RKO (cell line): ENCODE measurements at regions not wholly inside any gene's neighbourhood (a gene's known extent, or its start where the extent isn't known, plus 50 kb on each side); places are given as distances from the start of the nearest gene placed in this dataset.

Experiments
- DNase-seq: peaks from one replicate; pipeline ENCODE4 v3.0.0-alpha.2; 2016; ENCODE audit warnings: low spot score

GRCh38 chr2:235303499-235304291 is 190.1 kb upstream of the AGAP1 start:
- DNase-seq, result no peak

GRCh38 chr2:235305678-235306077 is 188.2 kb upstream of the AGAP1 start:
- DNase-seq, result no peak

DNA sequence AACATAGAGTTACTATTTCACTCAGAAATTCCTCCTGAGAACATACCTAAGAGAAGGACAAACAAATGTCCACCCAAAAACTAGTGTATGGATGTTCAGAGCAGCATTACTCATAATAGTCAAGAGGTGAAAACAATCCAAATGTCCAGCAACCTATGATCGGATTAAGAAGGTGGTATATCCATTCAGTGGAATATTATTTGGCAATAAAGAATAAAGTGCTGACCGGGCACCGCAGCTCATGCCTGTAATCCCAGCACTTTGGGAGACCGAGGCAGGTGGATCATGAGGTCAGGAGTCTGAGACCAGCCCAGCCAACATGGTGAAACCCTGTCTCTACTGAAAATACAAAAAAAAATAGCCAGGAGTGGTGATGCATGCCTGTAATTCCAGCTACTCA is 182.8 kb upstream of the AGAP1 start:
- DNase-seq, result no peak

DNA sequence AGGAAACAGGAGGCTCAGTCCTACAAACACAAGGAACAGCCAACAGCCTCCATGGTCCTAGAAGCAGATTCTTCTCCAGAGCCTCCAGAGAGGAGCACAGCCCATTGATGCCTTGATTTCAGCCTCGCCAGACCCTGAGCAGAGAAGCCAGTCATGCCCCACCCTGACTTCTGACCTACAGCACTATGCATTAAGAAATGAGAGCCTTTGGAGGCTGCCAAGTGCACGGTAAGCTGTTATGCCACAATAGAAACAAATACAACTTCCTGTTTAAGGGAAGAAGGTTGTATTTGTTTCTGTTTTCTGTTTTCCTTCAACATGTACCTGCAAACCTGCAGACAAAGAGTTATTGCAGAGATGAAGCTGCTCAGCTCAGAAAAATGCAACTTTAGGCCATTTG is 181.3 kb upstream of the AGAP1 start:
- DNase-seq, result no peak

DNA sequence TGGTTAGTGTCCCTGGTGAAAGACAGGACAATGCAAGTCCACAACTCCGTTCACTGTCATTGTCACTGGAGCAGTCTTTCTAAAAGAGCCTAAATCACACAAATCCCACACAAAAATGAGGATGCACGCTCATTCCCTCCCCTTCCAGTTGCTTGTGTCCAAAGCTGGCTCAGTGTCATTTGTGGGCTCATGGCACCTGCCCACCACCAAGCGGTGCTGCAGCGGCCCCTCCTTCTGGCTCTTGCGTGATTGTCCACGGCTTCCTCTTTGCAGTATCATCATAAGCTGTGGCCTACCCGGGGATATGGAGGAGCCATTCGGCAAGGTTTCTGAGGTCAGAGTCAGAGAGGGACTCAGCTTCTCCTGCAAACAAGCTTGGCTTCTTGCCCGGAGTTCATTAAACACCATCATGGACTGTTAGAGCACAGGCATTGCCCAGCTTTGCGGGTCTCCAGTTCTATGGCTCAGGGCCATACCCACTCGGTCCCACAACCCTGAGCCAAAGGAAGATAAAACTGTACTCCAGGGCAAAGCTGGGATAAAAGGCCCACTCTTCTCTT is 179.4 kb upstream of the AGAP1 start:
- DNase-seq, result no peak

GRCh38 chr2:235319095-235319494 is 174.7 kb upstream of the AGAP1 start:
- no peak for DNase-seq

DNA sequence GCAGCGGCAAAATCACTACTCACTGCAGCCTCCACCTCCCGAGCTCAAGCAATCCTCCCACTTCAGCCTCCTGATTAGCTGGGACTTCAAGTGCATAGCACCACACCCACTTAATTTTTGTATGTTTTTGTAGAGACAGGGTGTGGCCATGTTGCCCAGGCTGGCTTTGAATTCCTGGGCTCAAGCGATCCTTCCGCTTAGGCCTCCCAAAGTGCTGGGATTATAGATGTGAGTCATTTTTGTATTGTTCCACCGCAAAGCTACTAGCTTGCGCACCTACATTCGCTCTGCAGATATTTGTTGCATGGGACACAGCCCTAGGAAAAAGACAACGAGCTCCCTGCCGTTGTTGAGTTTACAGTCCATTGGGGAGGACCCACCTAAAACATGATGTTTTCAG is 173.5 kb upstream of the AGAP1 start:
- no peak for DNase-seq

DNA sequence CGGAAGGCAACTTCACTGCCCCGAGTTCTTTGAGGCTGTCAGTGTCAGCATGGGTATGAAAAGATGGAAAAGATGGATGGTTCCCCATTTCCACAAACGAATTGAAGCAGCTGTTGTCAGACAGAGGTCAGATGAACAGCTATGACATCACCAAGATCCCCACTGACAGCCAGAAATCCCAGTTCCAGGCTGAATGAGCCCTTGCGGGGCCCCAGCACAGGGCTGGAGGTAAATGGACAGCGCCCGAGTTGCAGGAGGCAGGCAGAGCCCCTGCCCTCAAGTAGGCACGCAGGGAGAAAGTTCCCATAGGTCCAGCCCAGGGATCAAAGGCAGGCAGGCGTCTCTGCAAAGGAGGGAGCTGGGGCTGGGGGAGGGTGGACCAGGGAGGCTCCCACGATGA is 169.5 kb upstream of the AGAP1 start:
- DNase-seq, result no peak

DNA sequence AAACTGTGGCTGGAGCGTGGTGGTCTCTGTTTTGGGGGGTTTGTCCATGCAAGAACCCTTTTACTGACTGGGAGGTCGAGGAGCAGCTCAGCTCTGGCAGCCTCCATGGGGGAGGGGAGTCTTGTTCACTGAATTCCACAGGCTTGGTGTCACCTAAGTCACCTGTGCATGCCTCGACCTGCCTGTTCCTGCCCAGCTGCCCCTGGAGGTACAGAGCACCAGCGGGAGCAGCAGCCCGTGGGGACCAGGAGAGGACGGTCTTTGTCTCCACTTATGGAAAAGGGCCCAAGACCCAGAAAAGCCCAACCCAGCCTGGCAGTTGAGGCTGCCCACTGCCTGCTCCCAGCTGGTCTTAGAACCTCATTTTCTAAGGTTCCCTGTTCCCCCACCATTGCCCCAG is 168.7 kb upstream of the AGAP1 start:
- DNase-seq, result no peak

DNA sequence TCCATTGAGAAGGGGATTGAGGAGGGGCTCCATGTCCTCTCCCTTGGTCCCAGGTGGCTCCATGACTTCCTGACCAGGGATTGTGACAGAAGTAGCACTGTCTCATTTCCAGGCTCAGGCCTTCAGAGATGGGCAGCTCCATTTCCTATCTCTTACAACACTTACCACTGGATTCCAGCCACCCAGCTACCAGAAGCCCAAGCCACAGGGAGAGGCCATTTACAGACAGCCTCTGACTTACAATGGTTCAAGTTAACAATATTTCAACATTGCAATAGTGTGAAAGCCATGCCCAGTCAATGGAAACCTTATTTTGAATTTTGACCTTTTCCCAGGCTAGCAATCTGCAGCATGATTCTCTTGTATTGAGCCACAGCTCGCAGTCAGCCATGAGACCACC is 164.9 kb upstream of the AGAP1 start:
- DNase-seq, result no peak

DNA sequence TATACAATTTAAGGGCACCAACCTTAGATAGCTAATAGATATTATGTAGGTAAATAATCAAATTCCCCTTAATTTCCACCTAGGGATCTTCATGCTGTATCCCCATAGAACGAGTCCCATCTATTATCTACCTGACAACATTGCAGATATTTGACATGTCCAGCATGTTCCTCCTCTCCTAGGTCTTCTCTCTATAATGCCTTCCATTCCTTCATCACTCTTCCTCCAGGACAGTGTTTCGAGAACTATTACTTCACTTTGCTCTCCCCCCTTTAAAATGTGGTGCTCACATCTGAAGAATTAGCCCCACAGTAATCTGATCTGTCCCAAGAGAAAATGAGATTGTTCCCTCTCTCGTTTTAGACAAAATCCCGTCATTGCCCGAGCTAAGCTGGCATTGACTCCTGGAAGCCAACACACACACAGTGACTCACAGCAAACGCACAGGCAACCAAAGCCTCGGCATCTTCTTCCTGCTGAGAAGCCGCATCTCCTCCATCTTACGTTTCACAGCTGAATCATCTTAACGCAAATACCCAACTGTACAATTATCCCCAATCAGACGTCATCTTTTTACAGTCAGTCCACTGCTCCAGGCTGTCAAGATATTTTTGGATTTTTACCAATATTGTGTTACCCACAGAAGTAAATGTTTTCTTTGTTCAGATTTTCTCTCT is 162.9 kb upstream of the AGAP1 start:
- peak; percentile 88 for DNase-seq

DNA sequence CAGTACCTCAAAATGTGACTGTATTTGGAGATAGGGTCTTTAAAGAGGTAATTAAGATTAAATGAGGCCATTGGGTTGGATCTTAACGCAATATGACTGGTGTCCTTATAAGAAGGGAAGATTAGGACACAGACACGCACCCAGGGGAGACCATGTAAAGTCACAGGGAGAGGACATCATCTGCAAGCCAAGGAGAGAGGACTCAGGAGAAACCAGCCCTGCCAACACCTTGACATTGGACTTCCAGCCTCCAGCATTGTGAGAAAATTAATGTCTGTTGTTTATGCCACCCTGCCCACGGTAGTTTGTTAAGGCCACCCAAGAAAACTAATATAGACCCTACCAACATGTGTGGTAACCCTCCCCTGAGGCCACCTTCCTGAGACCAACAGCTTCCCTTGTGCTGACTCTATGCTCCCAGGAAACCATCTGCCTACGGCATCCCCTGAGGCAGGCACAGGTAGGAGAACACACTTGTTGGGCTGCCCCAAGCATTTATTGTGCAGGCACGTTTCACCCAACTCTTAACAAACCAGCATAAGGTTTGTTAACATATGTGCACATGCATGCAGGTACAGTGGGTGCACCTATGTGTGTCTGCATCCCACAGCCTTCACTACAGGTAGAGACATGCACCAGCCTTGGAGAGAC is 161.5 kb upstream of the AGAP1 start:
- DNase-seq, result no peak

- DNase-seq, result no peak
Measured at GRCh38 chr2:235333076-235333475, 160.8 kb upstream of the AGAP1 start.

- no peak for DNase-seq
Measured at GRCh38 chr2:235334179-235334578, 159.7 kb upstream of the AGAP1 start.

- DNase-seq, result no peak
Measured at GRCh38 chr2:235343156-235343774, 150.6 kb upstream of the AGAP1 start.

GRCh38 chr2:235343869-235344268 is 150.0 kb upstream of the AGAP1 start:
- DNase-seq, result no peak

GRCh38 chr2:235345745-235346144 is 148.1 kb upstream of the AGAP1 start:
- no peak for DNase-seq

DNA sequence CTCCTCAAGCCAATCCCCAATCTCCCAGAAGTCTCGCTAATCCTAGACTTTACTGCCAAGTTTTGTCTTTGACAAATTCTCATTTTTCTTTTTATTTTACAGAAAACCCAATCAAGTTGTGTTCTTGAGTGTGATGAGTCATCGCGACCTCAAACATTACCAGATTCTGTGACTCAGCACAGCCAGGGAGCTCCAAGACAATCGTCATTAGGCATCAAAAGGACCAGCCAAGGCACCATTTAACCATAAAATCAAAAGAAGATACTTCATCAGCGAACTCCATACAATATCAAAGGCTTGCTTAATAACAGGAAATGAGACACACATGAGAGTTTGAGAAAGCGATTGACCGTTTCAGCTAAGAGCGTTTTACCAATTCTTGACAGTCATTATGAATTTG is 146.2 kb upstream of the AGAP1 start:
- peak; percentile 67 for DNase-seq

DNA sequence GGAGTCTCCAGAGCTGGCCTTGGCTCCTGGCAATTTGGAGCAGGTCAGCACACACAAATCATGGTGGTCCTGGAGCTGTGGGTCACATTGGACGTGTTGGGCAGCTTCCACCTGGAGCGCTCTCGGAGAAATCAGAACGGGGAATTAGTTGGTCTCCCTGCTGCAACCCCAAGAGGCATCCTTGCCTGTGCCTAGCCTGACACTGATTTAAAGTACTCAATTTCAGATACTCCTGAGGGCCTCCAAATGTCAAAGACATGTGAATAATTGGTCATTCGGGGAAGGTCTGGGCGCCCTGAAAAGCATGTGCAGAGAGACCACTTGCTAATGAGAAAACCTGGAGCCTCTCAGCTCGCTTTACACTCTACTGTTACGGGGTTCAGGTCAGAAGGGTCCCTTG is 145.5 kb upstream of the AGAP1 start:
- DNase-seq, result no peak

DNA sequence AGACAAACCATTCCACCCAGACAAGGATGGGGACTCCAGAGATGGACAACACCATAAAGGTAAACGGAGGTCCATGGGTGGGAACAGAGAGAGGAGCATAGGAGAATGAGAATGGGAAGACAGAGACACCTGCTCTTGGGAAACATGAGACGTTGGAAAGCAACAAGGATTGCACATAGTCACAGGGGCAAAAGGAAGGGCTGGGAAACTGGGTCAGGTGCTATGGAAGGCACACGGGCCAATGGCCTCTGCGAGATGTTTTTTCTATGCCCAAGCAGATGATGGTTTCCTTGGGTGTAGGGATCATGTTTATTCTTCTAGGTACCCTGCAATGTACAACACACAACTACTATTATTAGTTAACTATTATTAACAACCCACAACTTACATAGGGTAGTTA is 143.6 kb upstream of the AGAP1 start:
- no peak for DNase-seq

- no peak for DNase-seq
Measured at GRCh38 chr2:235352541-235352940, 141.3 kb upstream of the AGAP1 start.

- DNase-seq, result no peak
Measured at GRCh38 chr2:235357881-235358280, 136.0 kb upstream of the AGAP1 start.
